ENCODE measurements at regions not wholly inside any gene's neighbourhood (a gene's known extent, or its start where the extent isn't known, plus 50 kb on each side); places are given as distances from the start of the nearest gene placed in this dataset.

- no peaks in the 10 kb centered on the region for H3K27me3 ChIP-seq
- no peak for ATAC-seq
- TF ChIP-seq CTCF (IDR thresholded peaks at IDR 0.05 in 4 of 5, conservative IDR thresholded peaks at IDR 0.05 in 1 of 5) (no peak), POLR2A (IDR thresholded peaks at IDR 0.05) (no peak)
- in situ Hi-C loops (cut with MboI; ENCODE audit: low sequenced_read_pairs in 4 of 4) (no loop called here), intact Hi-C loops (cut with DNase I; ENCODE audit: low total_unique reads) (no loop called here)
- DNase-seq, result no peak
- no peaks in the 10 kb centered on the region for H3K9me3 ChIP-seq
- no peak overlapping the region for H3K4me3 ChIP-seq
- no peaks in the 10 kb centered on the region for H3K4me1 ChIP-seq
- H3K36me3 ChIP-seq, result no peaks in the 10 kb centered on the region
- H3K27ac ChIP-seq, result no peak overlapping the region
Observed at GRCh38 chr1:192943522-192943921, 115.6 kb downstream of the UCHL5 start.

GRCh38 chr1:192945390-192946130 is 113.6 kb downstream of the UCHL5 start:
- no peaks in the 10 kb centered on the region for H3K9me3 ChIP-seq
- DNase-seq, result no peak
- no peaks in the 10 kb centered on the region for H3K27me3 ChIP-seq
- H3K4me3 ChIP-seq, result no peak overlapping the region
- TF ChIP-seq POLR2A (IDR thresholded peaks at IDR 0.05) (no peak), CTCF (IDR thresholded peaks at IDR 0.05 in 4 of 5, conservative IDR thresholded peaks at IDR 0.05 in 1 of 5) (no peak)
- no peaks in the 10 kb centered on the region for H3K36me3 ChIP-seq
- in situ Hi-C loops (cut with MboI; ENCODE audit: low sequenced_read_pairs in 4 of 4) (no loop called here), intact Hi-C loops (cut with DNase I; ENCODE audit: low total_unique reads) (no loop called here)
- no peak overlapping the region for H3K27ac ChIP-seq
- ATAC-seq, result no peak
- no peaks in the 10 kb centered on the region for H3K4me1 ChIP-seq

- intact Hi-C loops (cut with DNase I; ENCODE audit: low total_unique reads) (no loop called here), in situ Hi-C loops (cut with MboI; ENCODE audit: low sequenced_read_pairs in 4 of 4) (no loop called here)
- TF ChIP-seq POLR2A (IDR thresholded peaks at IDR 0.05) (no peak), CTCF (IDR thresholded peaks at IDR 0.05 in 4 of 5, conservative IDR thresholded peaks at IDR 0.05 in 1 of 5) (no peak)
- no peaks in the 10 kb centered on the region for H3K4me1 ChIP-seq
- ATAC-seq (no peak), DNase-seq (no peak)
- H3K9me3 ChIP-seq, result no peaks in the 10 kb centered on the region
- H3K27ac ChIP-seq, result no peak overlapping the region
- no peak overlapping the region for H3K4me3 ChIP-seq
- H3K27me3 ChIP-seq, result no peaks in the 10 kb centered on the region
- H3K36me3 ChIP-seq, result no peaks in the 10 kb centered on the region
Observed at GRCh38 chr1:192949783-192950182, 109.4 kb downstream of the UCHL5 start.

- ATAC-seq, result no peak
- H3K27me3 ChIP-seq, result no peaks in the 10 kb centered on the region
- H3K4me3 ChIP-seq, result no peak overlapping the region
- H3K27ac ChIP-seq, result no peak overlapping the region
- no peaks in the 10 kb centered on the region for H3K36me3 ChIP-seq
- in situ Hi-C loops (cut with MboI; ENCODE audit: low sequenced_read_pairs in 4 of 4), result no loop called here
- intact Hi-C loops (cut with DNase I; ENCODE audit: low total_unique reads), result no loop called here
- TF ChIP-seq POLR2A (IDR thresholded peaks at IDR 0.05), result no peak
- no peak for TF ChIP-seq CTCF (IDR thresholded peaks at IDR 0.05 in 4 of 5, conservative IDR thresholded peaks at IDR 0.05 in 1 of 5)
- no peaks in the 10 kb centered on the region for H3K9me3 ChIP-seq
- H3K4me1 ChIP-seq, result no peaks in the 10 kb centered on the region
- no peak for DNase-seq
Observed at GRCh38 chr1:192950926-192951325, 108.2 kb downstream of the UCHL5 start.
